Thyroid gland (tissue), 4 donors: ENCODE measurements at regions not wholly inside any gene's neighbourhood (a gene's known extent, or its start where the extent isn't known, plus 50 kb on each side); places are given as distances from the start of the nearest gene placed in this dataset.

Experiments
- POLR2A ChIP-seq, 2 donors: fragments of 450-650 bp; IDR thresholded peaks; one replicate each; pipeline ENCODE4 v1.6.1; 2017; ENCODE audit warnings: antibody characterized with exemption in 2 of 2, mild to moderate bottlenecking in 2 of 2, moderate library complexity in 1 of 2
- TF ChIP-seq, protein P1 (sequence below), 6 experiments: fragments of 200-600 bp in 3 of 6; fragments of 450-650 bp in 3 of 6; sonication (generic) in 3 of 6; IDR thresholded peaks; one replicate each; pipeline ENCODE4 v1.5.1; 2016 to 2019; ENCODE audit warnings: antibody characterized with exemption in 6 of 6, mild to moderate bottlenecking in 2 of 6, inconsistent platforms in 1 of 6, moderate library complexity in 1 of 6

GRCh38 chr5:147046894-147047293 is 168.3 kb upstream of the PPP2R2B start:
- TF ChIP-seq, protein P1, sequence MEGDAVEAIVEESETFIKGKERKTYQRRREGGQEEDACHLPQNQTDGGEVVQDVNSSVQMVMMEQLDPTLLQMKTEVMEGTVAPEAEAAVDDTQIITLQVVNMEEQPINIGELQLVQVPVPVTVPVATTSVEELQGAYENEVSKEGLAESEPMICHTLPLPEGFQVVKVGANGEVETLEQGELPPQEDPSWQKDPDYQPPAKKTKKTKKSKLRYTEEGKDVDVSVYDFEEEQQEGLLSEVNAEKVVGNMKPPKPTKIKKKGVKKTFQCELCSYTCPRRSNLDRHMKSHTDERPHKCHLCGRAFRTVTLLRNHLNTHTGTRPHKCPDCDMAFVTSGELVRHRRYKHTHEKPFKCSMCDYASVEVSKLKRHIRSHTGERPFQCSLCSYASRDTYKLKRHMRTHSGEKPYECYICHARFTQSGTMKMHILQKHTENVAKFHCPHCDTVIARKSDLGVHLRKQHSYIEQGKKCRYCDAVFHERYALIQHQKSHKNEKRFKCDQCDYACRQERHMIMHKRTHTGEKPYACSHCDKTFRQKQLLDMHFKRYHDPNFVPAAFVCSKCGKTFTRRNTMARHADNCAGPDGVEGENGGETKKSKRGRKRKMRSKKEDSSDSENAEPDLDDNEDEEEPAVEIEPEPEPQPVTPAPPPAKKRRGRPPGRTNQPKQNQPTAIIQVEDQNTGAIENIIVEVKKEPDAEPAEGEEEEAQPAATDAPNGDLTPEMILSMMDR (IDR thresholded peaks at IDR 0.05): no peak
- no peak for TF ChIP-seq POLR2A (IDR thresholded peaks at IDR 0.05)
